ENCODE measurements at regions not wholly inside any gene's neighbourhood (a gene's known extent, or its start where the extent isn't known, plus 50 kb on each side); places are given as distances from the start of the nearest gene placed in this dataset.

GRCh38 chr1:80632284-80632683, 1168.5 kb upstream of the ADGRL2 start:
- Histone ChIP-seq H3K27me3 (ENCODE audit: low read length) (no peaks in the 10 kb centered on the region), H3K27ac (ENCODE audit: low read depth, low read length) (no peak overlapping the region), H3K9me3 (ENCODE audit: insufficient read depth, low read length) (no peaks in the 10 kb centered on the region), H3K9ac (ENCODE audit: low read length) (no peak overlapping the region), H3K4me3 (ENCODE audit: insufficient read depth, low read length, poor library complexity, severe bottlenecking) (no peak overlapping the region), H3F3A (ENCODE audit: insufficient read depth) (no peaks in the 10 kb centered on the region), H2AFZ (ENCODE audit: low read depth, low read length, severe bottlenecking) (no peak overlapping the region), H3K9me2 (replicated peaks; ENCODE audit: insufficient read depth, low read length) (no peaks in the 10 kb centered on the region), H3K79me2 (ENCODE audit: insufficient read depth, low read length) (no peaks in the 10 kb centered on the region), H4K20me1 (ENCODE audit: low read depth, low read length) (no peaks in the 10 kb centered on the region), H3K4me2 (ENCODE audit: low read depth, low read length, poor library complexity, severe bottlenecking) (no peak overlapping the region), H3K36me3 (ENCODE audit: low read length) (no peaks in the 10 kb centered on the region)
- TF ChIP-seq EZH2phosphoT487 (conservative IDR thresholded peaks at IDR 0.05; ENCODE audit: low read length) (no peak), CTCF (IDR thresholded peaks at IDR 0.05; ENCODE audit: insufficient read depth, low read length, poor library complexity, severe bottlenecking) (no peak)

DNA sequence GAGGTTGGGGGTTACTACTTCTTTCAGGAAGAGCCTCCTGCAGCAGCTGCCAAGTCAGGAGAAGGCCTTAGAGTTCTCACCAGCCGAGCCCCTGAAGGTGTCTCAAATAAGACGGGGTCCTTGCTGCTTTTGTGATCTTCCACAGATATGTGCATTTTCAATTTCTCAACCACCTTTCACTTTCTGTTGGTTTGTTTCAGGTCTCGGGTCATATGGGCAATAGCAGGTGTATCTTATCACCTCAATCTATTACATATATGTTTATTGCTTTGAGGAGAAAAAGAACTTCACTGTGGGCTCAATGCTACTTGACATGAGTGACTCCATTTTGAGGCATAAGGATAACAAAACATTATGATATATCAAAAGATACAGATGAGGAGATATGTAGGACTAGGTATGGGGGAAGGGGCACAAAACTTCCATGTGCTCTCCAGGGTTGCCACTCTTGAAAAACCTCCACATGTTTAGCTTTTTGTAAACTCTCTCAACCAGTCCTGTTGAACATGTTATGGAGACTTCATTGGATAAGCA, 1171.4 kb upstream of the ADGRL2 start:
- H3K4me2 ChIP-seq (ENCODE audit: low read depth, low read length, poor library complexity, severe bottlenecking), result no peak overlapping the region

GRCh38 chr1:80624682-80625081, 1176.1 kb upstream of the ADGRL2 start:
- H3K9me2 ChIP-seq (replicated peaks; ENCODE audit: insufficient read depth, low read length), result no peaks in the 10 kb centered on the region
- H3K9me3 ChIP-seq (ENCODE audit: insufficient read depth, low read length), result peaks cover 5% of the 10 kb centered on the region; the same call in 1 of the 2 replicates
- TF ChIP-seq CTCF (IDR thresholded peaks at IDR 0.05; ENCODE audit: insufficient read depth, low read length, poor library complexity, severe bottlenecking) (no peak), EZH2phosphoT487 (conservative IDR thresholded peaks at IDR 0.05; ENCODE audit: low read length) (no peak)
- no peaks in the 10 kb centered on the region for H3K79me2 ChIP-seq (ENCODE audit: insufficient read depth, low read length)
- H2AFZ ChIP-seq (ENCODE audit: low read depth, low read length, severe bottlenecking), result no peak overlapping the region
- H4K20me1 ChIP-seq (ENCODE audit: low read depth, low read length), result no peaks in the 10 kb centered on the region
- no peak overlapping the region for H3K27ac ChIP-seq (ENCODE audit: low read depth, low read length)
- no peaks in the 10 kb centered on the region for H3K36me3 ChIP-seq (ENCODE audit: low read length)
- no peaks in the 10 kb centered on the region for H3F3A ChIP-seq (ENCODE audit: insufficient read depth)
- no peak overlapping the region for H3K4me2 ChIP-seq (ENCODE audit: low read depth, low read length, poor library complexity, severe bottlenecking)
- H3K4me3 ChIP-seq (ENCODE audit: insufficient read depth, low read length, poor library complexity, severe bottlenecking), result no peak overlapping the region
- H3K27me3 ChIP-seq (ENCODE audit: low read length), result no peaks in the 10 kb centered on the region
- no peak overlapping the region for H3K9ac ChIP-seq (ENCODE audit: low read length)

More for the DNA sequence above, 1171.4 kb upstream of the ADGRL2 start:
- H3K9me3 ChIP-seq (ENCODE audit: insufficient read depth, low read length), result no peaks in the 10 kb centered on the region
- no peak overlapping the region for H3K9ac ChIP-seq (ENCODE audit: low read length)
- no peaks in the 10 kb centered on the region for H3K79me2 ChIP-seq (ENCODE audit: insufficient read depth, low read length)
- H3F3A ChIP-seq (ENCODE audit: insufficient read depth), result no peaks in the 10 kb centered on the region
- H3K27ac ChIP-seq (ENCODE audit: low read depth, low read length), result no peak overlapping the region
- no peaks in the 10 kb centered on the region for H3K36me3 ChIP-seq (ENCODE audit: low read length)
- no peaks in the 10 kb centered on the region for H3K9me2 ChIP-seq (replicated peaks; ENCODE audit: insufficient read depth, low read length)
- no peak for TF ChIP-seq EZH2phosphoT487 (conservative IDR thresholded peaks at IDR 0.05; ENCODE audit: low read length)
- no peak for TF ChIP-seq CTCF (IDR thresholded peaks at IDR 0.05; ENCODE audit: insufficient read depth, low read length, poor library complexity, severe bottlenecking)
- no peak overlapping the region for H3K4me3 ChIP-seq (ENCODE audit: insufficient read depth, low read length, poor library complexity, severe bottlenecking)
- no peaks in the 10 kb centered on the region for H3K27me3 ChIP-seq (ENCODE audit: low read length)
- no peak overlapping the region for H2AFZ ChIP-seq (ENCODE audit: low read depth, low read length, severe bottlenecking)
- H4K20me1 ChIP-seq (ENCODE audit: low read depth, low read length), result no peaks in the 10 kb centered on the region

Data from SU-DHL-6 (cell line).